A673 (cell line): ENCODE measurements at regions not wholly inside any gene's neighbourhood (a gene's known extent, or its start where the extent isn't known, plus 50 kb on each side); places are given as distances from the start of the nearest gene placed in this dataset.

Experiments
- BruUV-seq: library from RNA; stranded (reverse); fragments of 400-500 nt; replicated peaks from 2 replicates; lab custom pipeline; 2021; lab: Mats Ljungman, UMichigan
- CTCF ChIA-PET: fragments of 300-600 bp; sonication (Branson Sonifier 250); formaldehyde crosslinking; loops from one replicate; lab custom pipeline; 2022; ENCODE audit warnings: antibody characterized with exemption; lab: Charles Lee
- POLR2A ChIA-PET: fragments of 300-600 bp; sonication (Branson Sonifier 250); formaldehyde crosslinking; loops from one replicate; lab custom pipeline; 2022; ENCODE audit warnings: antibody characterized with exemption; ENCODE audit not compliant: low non-redundant PET; lab: Charles Lee
- DNase-seq: peaks from one replicate; pipeline ENCODE4 v3.0.0-alpha.2; 2015; ENCODE audit warnings: low spot score
- H3K27ac ChIP-seq: fragments of 200-600 bp; sonication (generic); 2 replicates; pipeline ENCODE4 v1.5.1; 2016; ENCODE audit warnings: mixed run types, low read depth, mild to moderate bottlenecking, mixed read lengths, antibody characterized with exemption, low read length; ENCODE audit not compliant: poor library complexity, severe bottlenecking
- H3K27me3 ChIP-seq: fragments of 200-600 bp; sonication (generic); replicated peaks from 2 replicates; pipeline ENCODE4 v1.6.1; 2017; ENCODE audit warnings: mixed run types, low read depth, mild to moderate bottlenecking, mixed read lengths, antibody characterized with exemption, low read length; ENCODE audit not compliant: insufficient read depth, poor library complexity
- H3K36me3 ChIP-seq: fragments of 200-600 bp; sonication (generic); 2 replicates; pipeline ENCODE4 v1.6.1; 2016; ENCODE audit warnings: mixed run types, mild to moderate bottlenecking, mixed read lengths, antibody characterized with exemption, low read length; ENCODE audit not compliant: insufficient read depth, poor library complexity, severe bottlenecking
- H3K4me1 ChIP-seq: fragments of 200-600 bp; sonication (generic); 2 replicates; pipeline ENCODE4 v1.6.1; 2017; ENCODE audit warnings: mixed run types, mild to moderate bottlenecking, mixed read lengths, antibody characterized with exemption, low read length; ENCODE audit not compliant: insufficient read depth, poor library complexity, severe bottlenecking
- H3K4me3 ChIP-seq: fragments of 200-600 bp; sonication (generic); 2 replicates; pipeline ENCODE4 v1.5.1; 2016; ENCODE audit warnings: low read depth, mixed run types, mild to moderate bottlenecking, mixed read lengths, low read length; ENCODE audit not compliant: poor library complexity, severe bottlenecking
- H3K9me3 ChIP-seq: fragments of 200-600 bp; sonication (generic); 2 replicates; pipeline ENCODE4 v1.6.1; 2016; ENCODE audit warnings: mixed run types, low read depth, mild to moderate bottlenecking, mixed read lengths, antibody characterized with exemption, low read length; ENCODE audit not compliant: poor library complexity, severe bottlenecking
- EZH2 ChIP-seq: fragments of 200-600 bp; sonication (generic); IDR thresholded peaks from 2 replicates; pipeline ENCODE4 v1.6.1; 2017; ENCODE audit warnings: borderline replicate concordance, low read depth, mild to moderate bottlenecking, mixed read lengths, antibody characterized with exemption, low read length; ENCODE audit not compliant: poor library complexity, severe bottlenecking
- intact Hi-C: fragments of 100-400 bp; cut with micrococcal nuclease; formaldehyde crosslinking; loops from one replicate; pipeline ENCODE4 v1.10.0; 2022; ENCODE audit not compliant: unreplicated experiment
- TF ChIP-seq, protein P1 (sequence below): fragments of 300-800, 200-600 bp; sonication (generic); conservative IDR thresholded peaks from 2 replicates; pipeline ENCODE4 v1.5.1; 2017; ENCODE audit warnings: low read depth, mild to moderate bottlenecking, antibody characterized with exemption, low read length, moderate library complexity, mixed read lengths

DNA sequence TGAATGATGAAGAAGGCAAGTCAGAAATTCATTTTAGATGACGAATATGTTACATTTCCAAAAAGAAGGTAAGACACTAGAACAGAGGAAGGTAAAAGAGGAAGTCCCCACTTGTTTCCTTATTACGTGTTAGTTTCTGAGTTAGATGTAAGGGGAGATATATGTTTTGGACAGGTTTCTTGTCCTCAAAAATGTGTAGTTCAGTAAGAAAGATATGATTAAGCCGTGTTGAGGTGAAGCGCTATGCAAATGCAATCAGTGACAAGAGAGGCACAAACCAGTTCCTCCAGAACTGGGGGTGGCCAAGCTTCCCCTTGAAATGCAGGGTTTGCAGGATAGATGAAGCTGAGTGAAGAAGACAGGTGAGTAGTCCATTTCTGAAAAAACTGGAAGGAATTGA, 293.3 kb upstream of the RUNX1 start:
- Histone ChIP-seq H3K4me3 (no peak overlapping the region), H3K9me3 (no peaks in the 10 kb centered on the region), H3K27ac (no peak overlapping the region), H3K36me3 (no peaks in the 10 kb centered on the region), H3K4me1 (no peaks in the 10 kb centered on the region), H3K27me3 (peaks cover 12% of the 10 kb centered on the region)
- DNase-seq, result no peak
- BruUV-seq, result no TSS peak
- CTCF ChIA-PET, result no interaction called here
- intact Hi-C loops, result no loop called here
- POLR2A ChIA-PET, result no interaction called here
- no peak for TF ChIP-seq EZH2
- TF ChIP-seq, protein P1, sequence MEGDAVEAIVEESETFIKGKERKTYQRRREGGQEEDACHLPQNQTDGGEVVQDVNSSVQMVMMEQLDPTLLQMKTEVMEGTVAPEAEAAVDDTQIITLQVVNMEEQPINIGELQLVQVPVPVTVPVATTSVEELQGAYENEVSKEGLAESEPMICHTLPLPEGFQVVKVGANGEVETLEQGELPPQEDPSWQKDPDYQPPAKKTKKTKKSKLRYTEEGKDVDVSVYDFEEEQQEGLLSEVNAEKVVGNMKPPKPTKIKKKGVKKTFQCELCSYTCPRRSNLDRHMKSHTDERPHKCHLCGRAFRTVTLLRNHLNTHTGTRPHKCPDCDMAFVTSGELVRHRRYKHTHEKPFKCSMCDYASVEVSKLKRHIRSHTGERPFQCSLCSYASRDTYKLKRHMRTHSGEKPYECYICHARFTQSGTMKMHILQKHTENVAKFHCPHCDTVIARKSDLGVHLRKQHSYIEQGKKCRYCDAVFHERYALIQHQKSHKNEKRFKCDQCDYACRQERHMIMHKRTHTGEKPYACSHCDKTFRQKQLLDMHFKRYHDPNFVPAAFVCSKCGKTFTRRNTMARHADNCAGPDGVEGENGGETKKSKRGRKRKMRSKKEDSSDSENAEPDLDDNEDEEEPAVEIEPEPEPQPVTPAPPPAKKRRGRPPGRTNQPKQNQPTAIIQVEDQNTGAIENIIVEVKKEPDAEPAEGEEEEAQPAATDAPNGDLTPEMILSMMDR, result no peak

DNA sequence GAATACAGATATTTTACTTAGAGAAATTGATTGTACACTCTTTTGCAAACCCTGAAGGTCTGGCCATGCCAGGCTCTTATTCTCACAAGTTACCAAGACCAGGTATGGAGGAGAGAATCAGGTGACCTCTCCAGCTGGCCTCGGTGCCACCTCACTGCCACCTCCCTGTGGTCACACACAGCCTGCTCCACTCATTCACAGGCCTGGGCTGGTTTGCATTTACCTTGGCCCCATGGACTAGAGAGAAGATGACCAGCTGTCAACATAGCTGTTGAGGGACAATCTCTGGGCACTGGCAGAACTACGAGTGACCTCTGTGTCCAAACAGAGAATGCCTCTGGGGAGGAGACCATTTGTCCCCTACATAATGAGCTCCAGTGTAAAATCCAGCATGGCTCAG, 291.2 kb upstream of the RUNX1 start:
- no peaks in the 10 kb centered on the region for H3K36me3 ChIP-seq
- BruUV-seq, result no TSS peak
- no peak for DNase-seq
- CTCF ChIA-PET, result no interaction called here
- no peak overlapping the region for H3K27ac ChIP-seq
- H3K9me3 ChIP-seq, result no peaks in the 10 kb centered on the region
- intact Hi-C loops, result no loop called here
- POLR2A ChIA-PET, result no interaction called here
- no peak overlapping the region for H3K4me3 ChIP-seq
- no peaks in the 10 kb centered on the region for H3K4me1 ChIP-seq
- H3K27me3 ChIP-seq, result peaks cover 12% of the 10 kb centered on the region
- TF ChIP-seq, protein P1, result no peak
- TF ChIP-seq EZH2, result no peak

DNA sequence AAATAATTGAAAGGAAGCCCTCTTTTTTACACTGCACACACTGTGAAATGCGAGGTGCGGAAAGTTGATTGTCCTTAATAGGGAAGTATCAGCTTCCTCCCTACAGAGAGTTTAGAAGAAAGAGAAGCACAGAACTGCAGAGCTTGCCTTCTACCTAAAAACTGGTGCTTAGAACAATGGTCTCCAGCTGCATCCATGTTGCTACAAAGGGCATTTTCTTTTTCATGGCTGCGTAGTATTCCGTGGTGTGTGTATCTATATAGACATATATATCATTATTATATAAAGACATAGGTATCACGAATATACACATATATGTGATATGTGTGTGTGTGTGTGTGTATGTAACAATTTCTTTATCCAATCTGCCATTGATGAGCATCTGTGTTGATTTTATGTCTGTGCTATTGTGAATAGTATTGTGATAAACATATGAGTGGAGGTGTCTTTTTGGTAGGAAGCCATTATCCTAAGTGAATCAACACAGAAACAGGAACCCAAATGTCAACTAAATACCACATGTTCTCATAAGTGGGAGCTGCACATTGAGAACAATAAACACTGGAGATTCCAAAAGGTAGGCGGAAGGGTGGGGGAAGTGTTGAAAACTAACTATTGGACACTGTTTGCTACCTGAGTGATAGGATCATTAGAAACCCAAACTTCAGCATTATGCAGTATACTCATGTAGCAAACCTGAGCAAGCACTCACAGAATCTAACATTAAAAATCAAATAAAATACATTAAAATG, 290.0 kb upstream of the RUNX1 start:
- Histone ChIP-seq H3K36me3 (no peaks in the 10 kb centered on the region), H3K27me3 (peaks cover 10% of the 10 kb centered on the region), H3K4me1 (no peaks in the 10 kb centered on the region), H3K9me3 (no peaks in the 10 kb centered on the region), H3K27ac (no peak overlapping the region), H3K4me3 (no peak overlapping the region)
- ChIA-PET CTCF (no interaction called here), POLR2A (no interaction called here)
- BruUV-seq, result no TSS peak
- DNase-seq, result no peak
- TF ChIP-seq, protein P1, result no peak
- TF ChIP-seq EZH2, result no peak
- intact Hi-C loops, result no loop called here
